HG03025 (cell line): ENCODE measurements at regions not wholly inside any gene's neighbourhood (a gene's known extent, or its start where the extent isn't known, plus 50 kb on each side); places are given as distances from the start of the nearest gene placed in this dataset.

Experiments
- ATAC-seq: cut with Tn5 transposase; IDR thresholded peaks from one replicate; pipeline ENCODE4 v1.9.1; 2021; ENCODE audit warnings: mild to moderate bottlenecking, moderate library complexity; ENCODE audit not compliant: unreplicated experiment, low FRiP score

GRCh38 chr9:126122901-126123616 is 203.6 kb upstream of the MVB12B start:
- ATAC-seq: no peak

DNA sequence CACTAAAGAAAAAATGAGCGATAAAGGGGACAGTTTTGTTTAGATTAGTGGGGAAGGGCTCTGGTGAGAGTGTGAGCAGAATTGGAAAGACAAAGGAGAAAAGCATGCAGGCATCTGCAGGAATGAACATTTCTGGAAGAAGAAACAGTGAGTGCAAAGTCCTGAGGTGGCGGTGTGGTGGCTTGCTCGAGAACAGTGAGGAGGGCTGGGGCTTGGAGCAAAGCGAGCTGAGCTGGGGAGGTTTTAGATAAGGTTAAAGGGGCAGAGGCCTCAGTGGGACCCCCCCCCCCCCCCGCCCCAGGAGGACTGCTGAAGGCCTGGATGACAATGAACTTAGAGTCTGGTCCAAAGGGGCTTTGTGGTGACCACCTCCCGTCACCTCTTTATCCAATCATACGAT is 202.7 kb upstream of the MVB12B start:
- ATAC-seq: no peak

- no peak for ATAC-seq
These were observed 201.5 kb upstream of the MVB12B start for GRCh38 chr9:126125177-126125576.

DNA sequence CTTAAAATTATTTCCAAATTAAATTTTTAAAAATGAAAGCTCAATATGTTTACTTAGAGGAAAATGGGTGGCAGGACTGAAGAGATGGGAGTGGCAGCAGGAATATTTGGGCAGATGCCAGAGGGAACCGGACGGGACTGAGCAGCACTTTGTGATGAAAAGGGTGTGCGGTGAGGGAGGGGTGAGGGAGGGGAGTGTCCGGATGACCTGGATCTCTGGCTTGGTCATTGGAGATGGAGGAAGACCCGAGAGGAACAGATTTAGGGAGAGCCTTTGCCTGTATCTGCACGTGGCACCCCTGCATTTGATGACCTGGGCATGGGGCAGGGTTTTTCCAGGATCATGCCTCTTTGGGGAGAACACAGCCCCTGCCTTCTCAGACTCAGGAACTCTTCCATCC is 201.1 kb upstream of the MVB12B start:
- no peak for ATAC-seq

DNA sequence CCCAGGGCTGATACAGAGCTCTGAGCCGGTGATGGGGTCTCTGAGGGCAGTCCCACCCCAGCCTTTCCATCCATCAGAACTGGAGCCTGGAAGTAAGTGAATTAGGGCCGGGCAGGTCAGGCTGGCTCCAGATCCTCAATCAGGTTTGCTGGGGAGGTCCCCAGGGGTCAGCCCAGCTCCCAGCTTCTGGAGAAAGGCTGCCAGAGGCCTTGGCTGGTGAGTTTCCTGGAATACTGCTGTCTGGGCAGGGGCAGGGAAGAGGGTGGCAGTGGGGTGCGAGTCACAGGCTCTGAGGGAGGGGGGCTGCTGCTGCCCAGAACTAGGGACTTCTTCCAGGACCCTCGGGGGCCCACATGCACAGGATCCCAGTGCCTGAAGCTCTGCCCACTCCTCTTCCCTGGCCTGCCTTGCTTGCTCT is 200.6 kb upstream of the MVB12B start:
- ATAC-seq: no peak

DNA sequence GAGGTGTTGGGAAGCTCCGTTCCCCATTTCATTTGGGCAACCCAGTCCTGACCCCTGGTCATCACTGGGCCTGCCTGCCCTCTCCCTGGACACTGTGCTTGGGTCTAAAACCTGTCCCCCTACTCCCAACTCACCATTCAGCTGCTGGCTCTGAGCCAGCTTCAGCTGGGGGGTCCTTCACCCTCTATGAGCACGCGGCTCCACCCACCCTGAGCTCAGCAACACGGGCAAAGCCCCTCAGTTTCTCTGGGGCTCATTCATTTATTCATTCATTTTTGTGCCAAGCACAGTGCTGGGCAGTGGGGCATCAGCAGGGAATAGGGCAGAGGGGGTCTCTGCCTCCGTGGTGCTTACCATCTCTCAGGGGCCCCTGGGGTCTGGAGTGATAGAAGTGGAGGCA is 199.8 kb upstream of the MVB12B start:
- ATAC-seq: no peak

DNA sequence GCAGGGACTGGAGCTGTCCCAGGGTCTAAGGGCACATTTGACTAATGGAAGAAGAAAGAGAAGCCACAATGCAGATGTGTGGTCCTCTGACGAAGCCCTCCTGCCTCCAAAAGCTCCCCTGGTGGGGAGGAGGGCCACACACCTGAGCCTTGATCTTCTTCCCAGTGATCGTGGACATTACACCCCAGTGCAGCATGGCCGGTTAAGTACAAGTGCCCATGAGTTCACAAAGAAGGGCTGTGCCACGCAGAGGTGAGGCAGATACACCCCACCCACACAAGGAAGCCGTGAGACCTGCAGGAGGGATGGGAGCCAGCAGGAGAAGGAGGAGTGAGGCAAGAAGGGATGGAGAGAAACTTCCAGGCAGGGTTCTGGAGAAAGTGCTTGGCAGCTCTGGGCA is 199.0 kb upstream of the MVB12B start:
- no peak for ATAC-seq

- ATAC-seq: no peak
These were observed 198.0 kb upstream of the MVB12B start for GRCh38 chr9:126128494-126129142.

DNA sequence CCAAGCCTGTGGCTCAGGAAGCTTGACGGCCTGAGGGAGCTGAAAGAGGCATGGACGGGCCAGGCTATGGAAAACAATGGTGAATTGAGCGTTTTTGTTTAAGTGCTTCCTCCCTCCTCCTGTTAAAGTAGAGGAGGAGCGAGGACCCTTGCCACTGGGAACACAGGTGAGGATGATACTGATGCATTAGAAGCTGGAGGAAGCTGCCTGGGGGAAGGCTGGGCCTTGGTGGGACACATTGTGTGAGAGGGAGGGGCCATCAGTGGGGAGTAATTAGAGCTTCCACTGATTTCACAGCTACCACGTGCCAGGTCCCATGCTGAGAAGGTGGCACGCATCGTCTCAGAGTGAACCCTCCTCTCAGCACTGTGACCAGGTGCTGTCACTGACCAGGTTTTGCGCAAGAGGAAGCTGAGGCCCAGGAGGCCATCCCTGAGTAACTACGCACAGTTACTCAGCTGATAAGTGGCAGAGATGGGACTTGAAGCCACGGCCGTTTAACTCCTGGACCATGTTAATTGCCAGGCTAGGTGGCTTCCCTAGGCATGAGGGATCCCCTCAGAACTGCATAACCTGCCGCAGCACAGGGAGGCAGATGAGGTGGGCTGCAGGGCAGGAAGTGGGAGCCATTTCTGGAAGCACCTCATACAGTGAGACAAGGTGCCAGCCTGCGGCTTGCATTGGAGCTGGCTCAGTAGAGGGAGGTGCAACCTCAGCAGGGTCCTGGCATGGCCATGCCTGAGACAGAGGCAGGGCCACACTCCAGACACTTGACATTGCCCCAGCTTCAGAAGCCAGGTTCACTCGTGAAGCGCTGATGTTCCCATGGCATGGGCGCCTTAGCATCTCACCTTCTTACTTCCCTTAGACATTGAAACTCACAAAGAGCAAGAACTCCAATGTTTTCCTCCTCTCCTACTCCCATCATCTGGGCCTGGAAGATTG is 195.3 kb upstream of the MVB12B start:
- ATAC-seq: no peak

DNA sequence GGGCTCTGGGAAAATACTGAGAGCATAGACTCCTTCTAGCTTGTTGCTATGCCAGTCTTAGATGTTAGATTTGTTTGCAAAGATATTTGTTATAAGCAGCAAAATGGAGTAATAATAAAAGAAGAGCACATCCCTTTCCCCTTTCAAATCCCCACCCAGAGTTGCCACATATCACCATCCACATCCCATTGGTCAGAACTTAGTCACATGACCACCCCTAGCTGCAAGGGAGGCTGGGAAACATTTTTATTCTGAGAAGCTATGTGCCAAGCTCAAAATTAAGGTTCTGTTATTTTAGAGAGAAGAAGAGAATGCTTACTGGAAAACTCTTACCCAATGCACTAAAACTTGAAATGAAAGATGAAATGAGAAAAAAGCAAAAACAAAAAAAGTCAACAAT is 193.9 kb upstream of the MVB12B start:
- ATAC-seq: no peak

GRCh38 chr9:126144196-126144595 is 182.4 kb upstream of the MVB12B start:
- ATAC-seq: no peak

GRCh38 chr9:126144603-126145456 is 181.8 kb upstream of the MVB12B start:
- no peak for ATAC-seq

DNA sequence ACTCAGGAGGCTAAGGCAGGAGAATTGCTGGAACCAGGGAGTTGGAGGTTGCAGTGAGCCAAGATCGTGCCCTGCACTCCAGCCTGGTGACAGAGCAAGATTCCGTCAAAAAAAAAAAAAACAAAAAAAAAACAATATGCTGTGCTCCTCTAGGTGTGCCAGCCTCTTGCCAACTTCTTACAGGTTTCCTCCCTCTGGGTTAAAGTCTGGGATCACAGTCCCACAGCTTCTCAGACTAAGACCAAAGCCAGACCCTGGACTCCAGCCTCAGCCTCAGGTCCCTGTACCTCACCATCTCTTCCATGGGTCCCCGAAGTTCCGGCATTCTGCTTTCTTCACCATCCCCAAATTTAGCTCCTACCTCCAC is 180.8 kb upstream of the MVB12B start:
- ATAC-seq: no peak

- no peak for ATAC-seq
These were observed 180.1 kb upstream of the MVB12B start for GRCh38 chr9:126146254-126147145.

DNA sequence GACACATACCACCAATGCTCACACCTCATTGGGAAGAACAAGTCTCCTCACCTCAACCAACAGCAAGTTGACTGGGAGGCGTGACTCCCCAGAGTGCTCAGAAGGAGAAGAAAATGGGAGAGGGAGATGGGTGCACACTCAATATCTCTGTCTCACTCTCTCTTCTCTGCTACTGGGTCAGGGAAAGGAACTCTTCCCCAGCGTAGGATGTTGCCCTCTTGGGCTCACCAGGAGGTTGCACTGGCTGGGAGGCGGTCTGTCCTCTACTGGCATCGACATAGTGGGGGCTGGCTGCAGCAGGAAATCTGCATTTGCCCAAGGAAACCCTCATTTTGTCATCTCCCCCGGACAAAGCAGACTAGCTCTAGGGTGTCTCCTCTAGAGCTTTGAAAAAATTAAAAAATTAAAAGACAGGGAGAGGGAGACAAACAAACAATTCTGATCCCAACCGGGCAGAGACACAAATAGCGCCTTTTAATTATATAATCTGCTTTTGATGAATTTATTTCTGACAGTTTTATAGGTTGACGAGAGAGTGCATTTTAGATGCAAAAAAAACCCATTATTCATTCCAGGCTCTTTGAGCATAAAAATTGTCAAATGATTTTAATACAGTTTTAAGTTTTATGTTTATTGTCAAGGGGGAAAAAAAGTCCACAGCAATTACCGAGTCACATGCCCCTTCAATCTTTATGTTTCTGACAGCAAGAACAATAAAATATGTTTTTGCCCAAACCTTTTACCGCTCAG is 179.3 kb upstream of the MVB12B start:
- ATAC-seq: no peak

- ATAC-seq: no peak
These were observed 178.4 kb upstream of the MVB12B start for GRCh38 chr9:126147936-126148870.

DNA sequence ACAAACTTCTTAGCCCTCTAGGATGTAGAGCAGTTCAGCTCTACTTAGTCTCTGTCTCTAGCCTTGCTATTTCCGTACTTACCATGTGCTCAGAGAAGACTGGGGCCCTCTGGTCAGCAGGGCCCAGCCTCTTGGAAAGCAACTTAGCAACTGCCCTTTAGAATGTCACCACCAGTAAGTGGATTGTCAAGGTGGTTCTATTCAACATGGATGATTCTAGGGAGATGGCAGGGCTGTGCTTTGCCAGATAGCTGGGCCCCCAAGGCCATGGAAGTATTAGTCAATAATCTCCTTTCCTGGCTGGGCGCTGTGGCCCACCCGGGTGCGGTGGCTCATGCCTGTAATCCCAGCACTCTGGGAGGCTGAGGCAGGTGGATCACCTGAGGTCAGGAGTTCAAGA is 177.6 kb upstream of the MVB12B start:
- ATAC-seq: no peak

DNA sequence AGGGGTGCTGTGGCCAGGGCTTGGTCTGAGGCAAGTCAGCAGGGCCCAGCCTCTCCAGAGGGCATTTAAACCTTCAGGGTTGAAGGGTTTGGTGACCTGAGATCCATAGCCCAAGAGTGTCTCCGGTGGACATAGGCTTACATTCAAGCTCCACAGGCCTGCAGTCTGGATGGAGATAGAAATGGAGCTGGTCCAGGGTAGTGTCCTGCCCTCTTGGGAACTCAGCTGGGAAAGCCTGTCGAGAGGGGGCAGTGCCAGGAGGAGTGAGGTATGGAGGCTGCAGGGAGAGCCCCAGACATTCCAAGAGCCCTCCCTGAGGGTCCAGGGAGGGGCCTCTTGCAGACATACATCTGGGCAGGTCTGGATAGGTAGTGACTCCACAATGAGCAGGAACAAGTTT is 177.0 kb upstream of the MVB12B start:
- no peak for ATAC-seq
